Tibial artery (tissue), 4 donors: ENCODE measurements at regions not wholly inside any gene's neighbourhood (a gene's known extent, or its start where the extent isn't known, plus 50 kb on each side); places are given as distances from the start of the nearest gene placed in this dataset.

Experiments
- DNase-seq, 2 donors: peaks; one replicate each; pipeline ENCODE4 v3.0.0-alpha.2; 2019
- H3K27ac ChIP-seq, 2 donors: fragments of 200-600 bp; sonication (generic) in 1 of 2; 1 replicate in 1 of 2; 2 replicates in 1 of 2; pipeline ENCODE4 v1.5.1; 2018 to 2019; ENCODE audit warnings: mild to moderate bottlenecking in 1 of 2
- H3K27me3 ChIP-seq, 2 donors: fragments of 200-600 bp; sonication (generic) in 1 of 2; one replicate each; pipeline versions ENCODE4 v1.5.1 to v1.6.0; 2016 to 2019
- H3K36me3 ChIP-seq, 3 donors: fragments of 200-600 bp; sonication (generic) in 2 of 3; one replicate each; pipeline ENCODE4 v1.5.1; 2016 to 2019; ENCODE audit warnings: mild to moderate bottlenecking in 2 of 3
- H3K4me1 ChIP-seq, 4 donors: fragments of 200-600 bp; sonication (generic) in 2 of 4; 1 replicate in 3 of 4; 2 replicates in 1 of 4; pipeline ENCODE4 v1.5.1; 2016 to 2019
- H3K4me3 ChIP-seq, 2 donors: fragments of 200-600 bp; sonication (generic) in 1 of 2; 1 replicate in 1 of 2; 2 replicates in 1 of 2; pipeline ENCODE4 v1.5.1; 2018 to 2019; ENCODE audit warnings: mild to moderate bottlenecking in 2 of 2
- H3K9me3 ChIP-seq, 3 donors: fragments of 200-600 bp; sonication (generic) in 1 of 3; one replicate each; pipeline ENCODE4 v1.5.1; 2016 to 2019
- intact Hi-C: fragments of 100-400 bp; cut with DNase I; formaldehyde crosslinking; loops from one replicate; pipeline ENCODE4 v1.15.0; 2023; ENCODE audit warnings: low total_unique reads
- TF ChIP-seq, protein P1 (sequence below), 2 experiments: fragments of 200-600 bp in 1 of 2; fragments of 450-650 bp in 1 of 2; IDR thresholded peaks; one replicate each; pipeline ENCODE4 v1.5.1; 2017 to 2019; ENCODE audit warnings: antibody characterized with exemption in 2 of 2, mild to moderate bottlenecking in 1 of 2, moderate library complexity in 1 of 2

DNA sequence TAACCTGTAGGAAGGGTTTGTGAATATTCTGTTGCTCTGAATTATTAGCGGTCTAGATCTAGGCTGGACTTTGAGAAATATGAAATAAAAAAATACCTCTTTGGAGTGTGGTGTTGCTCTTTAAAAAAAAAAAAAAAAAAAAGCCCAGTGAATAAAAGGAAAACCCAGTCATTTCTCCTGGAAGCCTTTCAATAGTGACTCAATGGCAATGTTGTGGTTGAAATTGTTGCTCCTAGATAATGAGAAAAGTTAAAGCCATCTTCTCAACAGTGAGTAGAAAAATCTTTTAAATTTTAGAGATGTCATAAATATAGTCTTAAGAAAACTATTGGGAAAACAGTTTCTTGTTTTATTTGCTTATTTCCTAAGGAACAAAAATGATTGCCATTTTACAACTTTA lies 135.3 kb downstream of the RFC3 start:
- intact Hi-C loops: no loop called here
- Histone ChIP-seq H3K4me3 (no peak overlapping the region), H3K27me3 (no peaks in the 10 kb centered on the region), H3K36me3 (no peaks in the 10 kb centered on the region), H3K27ac (no peak overlapping the region), H3K9me3 (no peaks in the 10 kb centered on the region), H3K4me1 (no peaks in the 10 kb centered on the region)
- DNase-seq: no peak
- TF ChIP-seq, protein P1, sequence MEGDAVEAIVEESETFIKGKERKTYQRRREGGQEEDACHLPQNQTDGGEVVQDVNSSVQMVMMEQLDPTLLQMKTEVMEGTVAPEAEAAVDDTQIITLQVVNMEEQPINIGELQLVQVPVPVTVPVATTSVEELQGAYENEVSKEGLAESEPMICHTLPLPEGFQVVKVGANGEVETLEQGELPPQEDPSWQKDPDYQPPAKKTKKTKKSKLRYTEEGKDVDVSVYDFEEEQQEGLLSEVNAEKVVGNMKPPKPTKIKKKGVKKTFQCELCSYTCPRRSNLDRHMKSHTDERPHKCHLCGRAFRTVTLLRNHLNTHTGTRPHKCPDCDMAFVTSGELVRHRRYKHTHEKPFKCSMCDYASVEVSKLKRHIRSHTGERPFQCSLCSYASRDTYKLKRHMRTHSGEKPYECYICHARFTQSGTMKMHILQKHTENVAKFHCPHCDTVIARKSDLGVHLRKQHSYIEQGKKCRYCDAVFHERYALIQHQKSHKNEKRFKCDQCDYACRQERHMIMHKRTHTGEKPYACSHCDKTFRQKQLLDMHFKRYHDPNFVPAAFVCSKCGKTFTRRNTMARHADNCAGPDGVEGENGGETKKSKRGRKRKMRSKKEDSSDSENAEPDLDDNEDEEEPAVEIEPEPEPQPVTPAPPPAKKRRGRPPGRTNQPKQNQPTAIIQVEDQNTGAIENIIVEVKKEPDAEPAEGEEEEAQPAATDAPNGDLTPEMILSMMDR (IDR thresholded peaks at IDR 0.05): no peak

DNA sequence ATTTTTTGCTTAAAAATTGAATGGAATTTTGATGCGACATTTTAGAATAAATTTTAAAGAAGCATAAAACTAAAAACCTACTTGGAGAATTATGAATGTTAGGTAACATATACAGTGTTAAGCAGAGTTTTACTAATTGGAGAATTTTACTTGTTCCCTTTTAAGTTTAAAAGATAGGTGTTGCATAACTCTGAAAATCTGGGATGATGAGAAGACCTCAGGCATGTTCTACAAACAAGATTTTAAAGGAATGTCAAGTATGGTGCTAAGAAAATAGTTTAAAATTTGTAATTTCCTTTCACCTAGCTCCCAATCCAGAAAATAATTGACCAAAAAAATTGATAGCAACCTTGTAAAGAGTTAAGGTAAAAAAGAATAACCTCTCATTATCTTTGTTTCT lies 135.8 kb downstream of the RFC3 start:
- TF ChIP-seq, protein P1 (IDR thresholded peaks at IDR 0.05): no peak
- H3K4me3 ChIP-seq: no peak overlapping the region
- H3K9me3 ChIP-seq: no peaks in the 10 kb centered on the region
- H3K27me3 ChIP-seq: no peaks in the 10 kb centered on the region
- H3K4me1 ChIP-seq: no peaks in the 10 kb centered on the region
- no peak for DNase-seq
- no peak overlapping the region for H3K27ac ChIP-seq
- intact Hi-C loops: no loop called here
- H3K36me3 ChIP-seq: no peaks in the 10 kb centered on the region

DNA sequence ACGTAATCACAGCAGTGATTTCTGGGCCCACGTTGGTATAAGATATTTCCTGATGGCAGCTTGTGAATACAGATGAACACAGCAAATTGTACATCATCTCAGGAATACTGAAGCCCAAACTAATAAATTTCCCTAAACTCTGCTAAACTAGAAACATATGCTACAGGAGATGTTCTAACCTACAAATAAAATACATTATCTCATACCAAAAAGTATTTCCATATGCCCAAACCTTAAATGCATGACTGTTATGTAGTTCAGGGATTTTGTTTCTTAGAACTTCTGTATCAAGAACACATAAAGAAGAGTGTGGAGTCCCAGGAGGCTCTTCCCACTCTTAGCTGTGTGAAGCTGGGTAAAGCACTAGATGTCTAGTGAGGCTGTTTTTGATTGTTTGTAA lies 138.4 kb downstream of the RFC3 start:
- intact Hi-C loops: no loop called here
- Histone ChIP-seq H3K4me3 (no peak overlapping the region), H3K36me3 (no peaks in the 10 kb centered on the region), H3K27ac (no peak overlapping the region), H3K27me3 (no peaks in the 10 kb centered on the region), H3K9me3 (no peaks in the 10 kb centered on the region), H3K4me1 (no peaks in the 10 kb centered on the region)
- DNase-seq: no peak
- TF ChIP-seq, protein P1 (IDR thresholded peaks at IDR 0.05): no peak

DNA sequence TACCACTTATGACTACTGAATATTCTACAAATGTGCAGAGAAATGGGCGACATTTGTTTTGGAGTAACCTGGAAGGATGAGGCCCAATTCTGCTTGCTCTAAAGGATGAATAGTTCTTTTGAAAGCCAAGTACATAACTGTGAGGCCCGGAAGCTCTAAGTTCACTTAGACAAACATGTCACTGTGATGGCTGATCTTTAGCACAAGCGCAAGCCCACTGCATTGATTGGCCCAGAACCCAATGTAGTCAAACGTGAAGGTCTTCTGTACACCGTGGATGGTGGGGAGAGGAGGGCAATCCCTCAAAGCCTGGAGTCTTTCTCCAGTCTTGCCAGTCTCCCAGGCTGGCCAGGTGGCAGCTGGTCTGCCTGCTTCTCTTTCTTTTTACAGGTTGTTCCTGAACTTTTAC lies 139.6 kb downstream of the RFC3 start:
- H3K27ac ChIP-seq: no peak overlapping the region
- intact Hi-C loops: no loop called here
- H3K36me3 ChIP-seq: no peaks in the 10 kb centered on the region
- no peaks in the 10 kb centered on the region for H3K4me1 ChIP-seq
- TF ChIP-seq, protein P1 (IDR thresholded peaks at IDR 0.05): no peak
- no peaks in the 10 kb centered on the region for H3K27me3 ChIP-seq
- DNase-seq: no peak
- H3K4me3 ChIP-seq: no peak overlapping the region
- H3K9me3 ChIP-seq: no peaks in the 10 kb centered on the region

DNA sequence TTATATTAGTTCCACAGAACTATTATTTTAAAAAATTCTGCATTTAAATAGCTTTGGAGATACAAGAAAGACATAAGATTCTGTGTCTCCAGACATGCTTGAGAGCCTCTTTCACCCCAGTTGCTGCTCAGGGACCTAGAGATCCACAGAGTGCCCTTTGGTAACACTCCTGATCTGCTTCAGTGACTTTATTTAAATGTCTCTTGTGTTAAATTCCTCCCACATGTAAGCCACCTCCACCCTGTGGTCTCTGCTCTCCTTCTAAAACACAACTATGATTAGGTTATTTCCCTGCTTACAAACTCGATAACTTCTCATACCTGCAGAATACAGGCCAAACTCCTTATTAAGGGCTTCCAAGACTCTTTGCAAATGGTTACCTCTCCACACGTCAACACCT lies 141.0 kb downstream of the RFC3 start:
- Histone ChIP-seq H3K27ac (no peak overlapping the region), H3K9me3 (no peaks in the 10 kb centered on the region), H3K27me3 (no peaks in the 10 kb centered on the region), H3K4me1 (no peaks in the 10 kb centered on the region), H3K4me3 (no peak overlapping the region), H3K36me3 (no peaks in the 10 kb centered on the region)
- TF ChIP-seq, protein P1 (IDR thresholded peaks at IDR 0.05): no peak
- DNase-seq: no peak
- intact Hi-C loops: no loop called here

DNA sequence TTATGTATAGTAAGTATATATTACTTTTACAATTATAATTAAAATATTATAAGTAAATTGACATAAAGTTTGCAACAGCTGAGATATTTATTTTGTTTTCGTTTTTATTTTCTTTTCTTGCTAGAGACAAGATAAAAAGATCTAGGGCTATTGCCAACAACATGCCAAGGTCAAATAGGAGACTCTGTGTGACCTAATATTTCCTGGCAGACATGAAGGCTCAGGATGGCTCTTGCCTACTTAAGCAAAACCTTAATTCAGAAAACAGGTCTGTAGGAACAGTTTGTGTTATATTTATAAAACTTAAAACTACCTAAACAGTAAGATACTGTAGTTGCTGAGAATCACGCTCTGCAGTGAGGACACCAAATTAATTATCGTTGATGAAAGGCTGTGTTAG lies 145.2 kb downstream of the RFC3 start:
- TF ChIP-seq, protein P1 (IDR thresholded peaks at IDR 0.05): no peak

More for the DNA sequence above, 145.2 kb downstream of the RFC3 start:
- no peaks in the 10 kb centered on the region for H3K27me3 ChIP-seq
- no peaks in the 10 kb centered on the region for H3K9me3 ChIP-seq
- no peaks in the 10 kb centered on the region for H3K36me3 ChIP-seq
- no peaks in the 10 kb centered on the region for H3K4me1 ChIP-seq
- intact Hi-C loops: no loop called here
- no peak overlapping the region for H3K27ac ChIP-seq
- DNase-seq: no peak
- no peak overlapping the region for H3K4me3 ChIP-seq
